Stimulated activated CD8-positive, alpha-beta memory T cell treated with anti-CD3 and anti-CD28 coated beads, Interleukin-4, amount 100 ng/mL, for 48 hours (primary cell): ENCODE measurements at regions not wholly inside any gene's neighbourhood (a gene's known extent, or its start where the extent isn't known, plus 50 kb on each side); places are given as distances from the start of the nearest gene placed in this dataset.
"Not testable (repeated sequence)": the region's sequence is repeated elsewhere in the genome, so short reads cannot be mapped to it uniquely, and the experiment has no call there.

Experiments used
- DNase-seq: peaks from one replicate; pipeline ENCODE4 v3.0.0-alpha.2; 2020

DNA sequence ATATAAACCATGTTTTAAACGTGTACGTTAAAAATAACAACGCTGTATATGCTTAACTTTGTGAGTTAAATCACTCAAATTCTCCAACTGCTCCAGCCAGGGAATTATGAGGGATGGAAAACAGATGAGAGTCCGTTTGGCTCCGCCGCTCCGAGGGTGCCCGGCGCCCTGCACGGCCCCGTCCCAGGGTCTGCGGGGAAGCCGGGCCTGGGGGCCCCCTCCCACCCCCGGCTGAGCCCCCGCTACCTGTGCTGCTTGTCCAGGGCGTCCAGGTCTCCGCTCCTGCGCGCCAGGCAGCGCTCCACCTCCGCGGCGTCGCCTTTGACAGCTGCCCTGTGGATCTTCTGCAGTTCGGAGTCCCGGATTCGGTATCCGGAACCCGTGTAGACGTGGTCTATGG lies 415.5 kb downstream of the FOXD4L4 start:
- DNase-seq, result not testable (repeated sequence)

DNA sequence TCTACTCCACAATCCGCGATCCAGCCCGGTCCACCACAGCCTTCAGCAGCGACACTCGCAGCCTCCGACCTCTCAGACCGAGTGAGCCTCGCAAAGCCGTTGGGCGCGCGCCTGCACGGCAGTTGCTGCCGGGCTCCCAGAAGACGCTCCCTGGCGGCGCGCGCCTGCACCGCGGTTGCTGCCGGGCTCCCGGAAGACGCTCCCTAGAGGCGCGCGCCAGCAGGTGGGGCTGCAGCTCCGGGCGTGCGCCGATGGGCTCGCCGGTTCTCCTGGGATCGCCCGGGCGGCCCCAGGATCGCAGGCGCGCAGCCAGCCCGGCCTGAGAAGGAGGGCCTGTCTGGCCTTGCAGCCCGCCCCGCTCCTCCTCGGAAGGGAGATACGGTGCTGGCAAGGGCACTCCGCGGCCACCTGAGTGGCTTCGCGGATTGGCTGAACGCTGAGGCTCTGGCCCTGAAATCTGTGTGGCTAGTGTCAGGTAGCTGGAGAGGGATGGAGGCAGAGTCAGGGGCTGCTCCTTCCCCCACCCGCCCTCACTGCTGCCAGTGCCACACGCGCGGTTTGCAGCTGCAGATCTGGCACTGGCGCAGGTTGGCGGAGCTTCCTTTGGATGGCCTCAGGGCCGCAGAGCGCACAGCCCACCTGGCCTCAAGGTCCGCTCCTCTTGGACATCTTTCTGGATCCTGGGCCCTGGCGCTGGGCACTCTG lies 416.2 kb downstream of the FOXD4L4 start:
- DNase-seq, result peak; percentile 64

DNA sequence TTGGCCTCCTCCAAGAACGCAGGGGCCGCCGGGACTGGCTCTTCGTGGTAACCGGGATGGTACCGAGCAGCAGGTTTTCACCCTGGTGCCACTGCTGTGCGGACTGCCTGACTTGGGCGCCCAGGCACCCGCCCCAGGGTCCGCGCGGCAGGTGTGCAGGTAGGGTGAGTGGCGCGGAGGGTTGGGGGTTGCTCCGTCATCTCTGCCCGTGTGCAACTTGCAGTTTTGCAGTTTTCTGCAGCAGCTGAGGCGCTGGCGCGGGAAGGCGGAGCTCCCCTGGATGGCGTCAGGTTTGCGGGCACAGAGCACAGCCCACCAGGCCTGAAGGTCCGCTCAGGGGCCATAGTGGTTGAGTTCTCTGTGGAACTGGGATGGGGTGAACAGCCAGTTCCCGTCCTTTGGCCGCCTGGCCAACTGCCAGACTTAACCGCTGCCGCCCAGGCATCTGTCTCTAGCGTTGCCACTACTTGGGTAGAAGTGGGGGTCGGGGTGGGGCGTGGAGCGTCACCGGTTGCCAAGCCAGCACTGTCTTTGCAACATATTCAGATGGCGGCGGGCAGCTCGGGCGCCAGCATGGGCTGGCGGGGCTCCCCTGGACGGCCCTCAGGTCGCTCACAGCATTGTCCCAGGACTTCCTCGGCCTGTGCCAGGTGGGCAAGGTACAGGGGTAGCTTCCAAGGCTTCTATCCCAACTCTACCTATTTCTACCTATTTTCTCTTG lies 417.2 kb downstream of the FOXD4L4 start:
- not testable (repeated sequence) for DNase-seq

DNA sequence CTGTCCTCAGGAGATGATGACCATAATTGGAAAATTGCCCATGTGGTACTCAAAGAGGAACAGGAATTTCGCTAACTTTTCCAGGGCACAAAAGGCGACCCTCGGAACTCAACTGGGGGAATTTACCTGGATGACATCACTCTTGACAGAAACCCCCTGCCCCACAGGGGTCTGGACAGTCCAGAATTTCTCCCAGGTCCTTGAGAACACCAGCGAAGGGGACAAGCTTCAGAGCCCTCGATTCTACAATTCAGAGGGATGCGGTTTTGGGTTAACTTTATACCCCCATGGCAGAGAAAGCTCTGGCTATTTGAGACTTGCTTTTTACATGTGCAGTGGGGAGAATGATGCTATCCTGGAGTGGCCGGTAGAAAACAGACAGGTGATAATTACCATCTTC lies 445.4 kb downstream of the FOXD4L4 start:
- not testable (repeated sequence) for DNase-seq

DNA sequence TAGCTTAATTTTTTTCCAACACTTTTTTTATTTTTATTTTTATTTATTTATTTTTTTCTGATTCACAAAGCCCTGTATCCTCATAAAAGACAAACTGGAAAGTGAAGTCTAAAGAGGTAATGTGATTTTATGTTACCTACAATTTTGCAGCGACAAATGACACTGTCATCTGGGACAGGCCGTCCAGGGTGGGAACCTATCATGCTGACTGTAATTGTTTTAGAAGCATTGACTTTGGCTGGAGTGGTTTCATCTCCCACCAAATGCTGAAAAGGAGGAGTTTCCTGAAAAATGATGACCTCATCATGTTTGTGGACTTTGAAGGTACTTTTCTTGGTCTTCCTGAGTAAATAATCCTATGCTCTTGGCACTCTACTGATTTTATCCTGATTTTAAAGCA lies 446.7 kb downstream of the FOXD4L4 start:
- not testable (repeated sequence) for DNase-seq

DNA sequence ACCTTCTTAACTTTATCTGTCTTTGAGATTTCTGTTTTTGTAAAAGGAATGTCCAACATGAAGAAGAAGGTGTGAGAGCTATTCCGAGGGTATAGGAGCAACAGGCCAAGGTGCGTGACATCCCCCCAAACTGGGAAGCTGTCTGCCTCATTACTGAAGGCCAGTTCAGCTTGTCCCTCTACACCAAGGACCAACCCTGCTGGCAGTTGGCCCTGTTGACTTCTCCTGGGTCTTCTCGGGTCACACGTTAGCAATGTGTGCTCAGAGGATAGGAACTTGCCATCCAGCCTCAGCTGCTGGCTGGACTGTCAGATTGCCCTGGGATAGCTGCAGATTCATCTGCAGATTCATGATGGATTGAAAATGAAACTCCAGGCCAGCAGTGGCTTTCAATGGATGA lies 460.3 kb downstream of the FOXD4L4 start:
- DNase-seq, result not testable (repeated sequence)

DNA sequence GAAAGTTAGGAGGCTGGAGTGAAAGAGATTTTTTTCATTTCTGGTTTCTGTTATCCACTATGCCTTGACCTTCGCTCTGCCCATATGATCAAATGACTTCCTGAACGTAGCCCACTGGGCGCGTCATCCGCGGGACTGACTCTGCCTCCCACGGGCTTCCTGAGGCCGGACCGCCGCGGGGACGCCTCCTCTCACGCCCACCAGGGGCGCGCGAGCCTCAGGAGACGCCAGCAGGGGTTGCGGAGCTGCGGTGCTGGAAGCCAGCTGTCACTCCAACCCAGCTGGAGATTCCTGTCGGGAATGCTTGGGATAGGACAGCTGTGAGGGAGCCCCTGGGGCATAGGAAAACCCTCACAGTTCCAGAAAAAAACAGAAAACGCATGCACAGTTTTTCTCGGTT lies 461.5 kb downstream of the FOXD4L4 start:
- not testable (repeated sequence) for DNase-seq

DNA sequence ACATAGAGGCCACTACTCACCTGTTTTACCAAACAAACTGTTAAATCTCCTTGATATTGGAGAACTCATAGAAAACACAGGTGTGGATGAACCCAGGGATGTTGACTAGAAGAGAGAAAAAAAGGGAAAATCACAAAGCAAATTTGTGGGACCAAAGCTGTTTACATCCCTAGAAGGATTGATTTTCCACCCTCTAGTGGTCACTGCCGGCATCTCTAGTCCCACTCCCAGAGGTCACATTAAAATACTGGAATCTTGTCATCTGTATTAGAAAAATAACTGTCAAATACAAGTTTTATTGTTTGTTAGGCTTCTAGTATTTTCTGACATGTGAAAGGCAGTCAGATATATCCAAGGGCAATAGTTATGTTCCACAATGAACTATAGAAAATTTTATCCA lies 469.7 kb downstream of the FOXD4L4 start:
- DNase-seq, result not testable (repeated sequence)

DNA sequence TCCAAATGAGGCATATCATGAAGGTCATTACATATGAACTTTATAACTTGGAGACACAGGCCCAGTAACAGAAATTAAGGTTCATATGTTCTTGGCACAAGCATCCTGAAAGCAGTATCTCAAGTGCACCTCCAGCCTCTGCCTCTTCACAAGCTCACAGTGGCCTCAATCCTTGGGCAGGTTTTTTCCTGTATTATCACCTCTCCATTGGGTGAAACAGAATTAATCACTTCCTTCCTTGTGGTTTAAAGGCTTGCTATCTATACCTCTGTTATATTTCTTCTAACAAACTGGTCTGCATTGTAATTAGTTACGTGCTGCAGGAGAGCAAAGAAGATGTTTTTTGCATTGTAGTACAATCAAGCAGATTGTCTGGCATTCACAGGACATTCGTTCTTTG lies 471.0 kb downstream of the FOXD4L4 start:
- not testable (repeated sequence) for DNase-seq

DNA sequence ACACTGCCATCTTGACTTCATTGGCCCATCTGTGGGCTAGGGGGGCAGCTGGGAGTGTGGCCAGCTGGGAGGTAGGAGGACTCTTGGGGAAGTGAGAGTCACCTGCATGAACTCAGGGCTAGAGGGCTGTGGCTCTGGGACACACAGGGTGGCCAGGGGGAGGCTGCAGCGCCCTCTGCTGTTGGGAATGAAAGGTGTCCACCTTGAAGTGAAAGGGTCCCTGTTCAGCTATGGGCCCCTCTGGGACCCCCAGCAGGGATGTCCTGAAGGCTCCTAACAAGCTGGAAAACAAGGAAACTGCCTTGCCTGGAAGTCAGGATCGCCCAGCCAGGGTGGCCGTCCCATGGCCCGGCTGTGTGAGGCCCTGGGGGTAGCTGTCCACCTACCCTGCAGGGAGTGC lies 507.8 kb downstream of the FOXD4L4 start:
- DNase-seq, result peak; percentile 34

DNA sequence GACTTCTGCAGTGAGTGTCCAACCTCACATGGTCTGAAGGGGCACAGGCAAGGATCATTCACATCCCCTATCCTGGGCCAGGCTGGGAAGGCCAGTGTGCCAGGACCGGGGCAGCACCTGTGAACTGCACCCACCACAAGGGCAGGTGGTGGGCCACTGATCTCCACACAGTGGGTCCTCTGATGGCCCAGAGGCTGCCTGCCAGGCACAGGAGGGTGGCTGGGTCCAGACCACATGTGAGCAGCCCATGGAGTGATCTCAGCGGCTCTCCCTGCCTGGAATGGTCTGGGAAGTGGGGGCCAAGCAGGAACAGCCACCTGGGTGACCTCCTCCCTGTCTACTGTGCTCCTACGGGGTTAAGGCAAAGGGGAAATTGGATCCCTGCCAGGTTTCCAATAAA lies 508.5 kb downstream of the FOXD4L4 start:
- not testable (repeated sequence) for DNase-seq

DNA sequence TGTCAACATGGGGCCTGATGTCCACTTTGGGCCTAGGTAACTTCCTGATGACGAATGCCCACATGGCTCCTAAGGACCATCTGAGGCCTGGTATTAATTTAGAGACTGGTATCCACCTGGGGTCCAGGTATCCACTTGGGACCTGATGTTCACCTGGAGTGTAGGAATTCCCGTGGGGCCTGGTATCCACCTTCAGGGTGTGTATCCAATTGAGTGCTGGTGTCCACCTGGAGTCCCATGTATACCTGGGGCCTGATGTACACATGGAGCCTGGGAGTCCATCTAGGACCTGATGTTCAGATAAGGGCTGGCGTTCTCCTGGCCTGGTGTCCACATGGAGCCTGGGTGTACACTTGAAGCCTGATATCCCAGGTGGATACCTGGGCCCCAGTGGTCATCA lies 520.6 kb downstream of the FOXD4L4 start:
- DNase-seq, result not testable (repeated sequence)

DNA sequence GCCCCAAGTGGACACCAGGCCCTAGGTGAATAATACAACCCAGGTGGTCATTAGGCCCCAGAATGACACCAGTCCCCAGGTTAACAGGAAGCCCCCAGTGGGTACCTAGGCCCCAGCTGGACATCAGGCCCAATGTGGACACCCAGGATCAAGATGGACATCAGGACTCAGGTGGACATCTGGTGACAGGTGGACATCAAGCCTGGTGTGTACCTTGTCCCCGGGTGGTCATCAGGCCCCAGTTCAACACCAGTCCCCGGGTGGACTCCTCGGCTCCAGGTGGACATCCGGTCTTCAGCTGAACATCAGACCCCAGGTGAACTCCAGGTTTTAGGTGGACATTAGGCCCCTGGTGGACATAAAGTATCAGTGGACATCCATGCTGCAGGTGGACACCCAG lies 524.6 kb downstream of the FOXD4L4 start:
- DNase-seq, result not testable (repeated sequence)

DNA sequence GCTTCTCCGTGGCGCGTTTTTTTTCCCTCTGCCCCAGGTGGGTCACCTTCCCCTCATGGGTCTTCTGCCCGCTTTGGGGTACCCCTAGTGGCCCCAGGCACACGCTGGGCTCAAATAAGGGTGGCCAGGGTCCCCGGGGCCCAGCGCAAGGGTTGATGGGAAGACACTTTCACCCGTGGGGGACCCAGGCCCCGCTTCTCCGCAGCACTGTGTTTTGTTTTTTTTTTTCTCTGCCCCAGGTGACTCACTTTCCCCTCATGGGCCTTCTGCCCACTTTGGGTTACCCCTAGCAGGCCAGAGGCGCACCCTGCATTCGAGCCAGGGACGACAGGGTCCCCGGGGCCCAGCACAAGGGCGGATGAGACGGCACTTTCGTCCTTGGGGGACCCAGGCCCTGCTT lies 526.7 kb downstream of the FOXD4L4 start:
- not testable (repeated sequence) for DNase-seq

DNA sequence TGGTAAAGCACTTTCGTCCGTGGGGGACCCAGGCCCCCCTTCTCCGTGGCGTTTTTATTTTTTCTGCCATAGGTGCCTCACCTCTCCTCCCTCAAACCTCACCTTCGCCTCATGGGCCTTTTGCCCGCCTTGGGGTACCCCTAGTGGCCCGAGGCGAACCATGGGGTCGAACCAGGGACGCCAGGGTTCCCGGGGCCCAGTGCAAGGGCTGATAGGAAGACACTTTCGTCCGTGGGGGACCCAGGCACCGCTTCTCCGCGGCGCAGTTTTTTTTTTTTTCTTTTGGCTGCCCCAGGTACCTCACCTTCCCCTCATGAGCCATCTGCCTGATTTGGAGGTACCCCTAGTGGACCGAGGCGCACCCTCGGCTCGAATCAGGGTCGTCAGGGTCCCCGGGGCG lies 527.8 kb downstream of the FOXD4L4 start:
- DNase-seq, result not testable (repeated sequence)

DNA sequence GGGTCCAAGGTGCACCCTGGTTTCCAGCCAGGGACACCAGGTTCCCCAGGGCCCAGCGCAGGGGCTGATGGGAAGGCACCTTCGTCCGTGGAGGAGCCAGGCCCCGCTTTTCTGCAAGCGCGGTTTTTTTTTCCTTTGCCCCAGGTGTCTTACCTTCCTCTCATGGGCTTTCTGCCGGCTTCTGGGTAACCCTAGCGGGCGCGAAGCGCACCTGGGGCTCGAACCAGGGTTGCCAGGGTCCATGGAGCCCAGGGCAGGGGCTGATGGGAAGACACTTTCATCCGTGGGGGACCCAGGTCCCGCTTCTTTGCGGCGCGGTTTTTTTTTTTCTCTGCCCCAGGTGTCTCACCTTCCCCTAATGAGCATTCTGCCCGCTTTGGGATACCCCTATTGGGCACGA lies 529.3 kb downstream of the FOXD4L4 start:
- not testable (repeated sequence) for DNase-seq

DNA sequence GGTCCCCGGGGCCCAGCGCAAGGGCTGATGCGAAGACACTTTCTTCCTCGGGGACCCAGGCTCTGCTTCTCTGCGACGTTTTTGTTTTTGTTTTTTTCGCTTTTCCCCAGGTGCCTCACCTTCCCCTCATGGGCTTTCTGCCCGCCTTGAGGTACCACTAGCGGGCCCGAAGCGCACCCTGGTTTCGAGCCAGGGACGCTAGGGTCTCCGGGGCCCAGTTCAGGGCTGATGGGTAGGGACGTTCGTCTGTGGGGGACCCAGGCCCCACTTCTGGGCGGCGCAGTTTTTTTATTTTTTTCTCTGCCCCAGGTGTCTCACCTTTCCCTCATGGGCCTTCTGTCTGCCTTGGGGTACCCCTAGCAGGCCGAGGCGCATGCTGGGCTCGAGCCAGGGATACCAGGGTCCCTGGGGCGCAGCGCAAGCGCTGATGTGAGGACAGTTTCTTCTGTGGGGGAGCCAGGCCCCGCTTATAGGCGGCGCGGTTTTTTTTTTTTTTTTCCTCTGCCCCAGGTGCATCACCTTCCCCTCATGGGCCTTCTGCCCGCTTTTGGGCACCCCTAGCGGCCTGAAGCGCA lies 530.0 kb downstream of the FOXD4L4 start:
- DNase-seq, result not testable (repeated sequence)

DNA sequence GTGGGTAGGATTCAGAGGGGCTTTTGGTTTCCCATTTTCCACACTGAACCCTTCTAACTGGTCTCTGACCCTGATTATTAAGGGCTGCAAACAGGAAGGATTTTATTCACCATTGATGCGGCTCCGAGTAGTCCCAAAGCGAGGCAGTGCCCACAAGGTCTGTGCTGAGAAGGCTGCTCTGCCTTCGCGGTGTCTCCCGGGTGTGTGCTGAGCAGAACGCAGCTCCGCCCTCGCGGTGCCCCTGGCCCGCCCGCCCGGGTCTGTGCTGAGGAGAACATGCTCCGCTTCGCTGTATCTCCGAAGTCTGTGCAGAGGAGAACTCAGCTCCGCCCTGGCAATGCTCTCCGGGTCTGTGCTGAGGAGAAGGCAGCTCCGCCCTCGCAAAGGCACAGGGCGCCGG lies 530.7 kb downstream of the FOXD4L4 start:
- DNase-seq, result peak; percentile 40

DNA sequence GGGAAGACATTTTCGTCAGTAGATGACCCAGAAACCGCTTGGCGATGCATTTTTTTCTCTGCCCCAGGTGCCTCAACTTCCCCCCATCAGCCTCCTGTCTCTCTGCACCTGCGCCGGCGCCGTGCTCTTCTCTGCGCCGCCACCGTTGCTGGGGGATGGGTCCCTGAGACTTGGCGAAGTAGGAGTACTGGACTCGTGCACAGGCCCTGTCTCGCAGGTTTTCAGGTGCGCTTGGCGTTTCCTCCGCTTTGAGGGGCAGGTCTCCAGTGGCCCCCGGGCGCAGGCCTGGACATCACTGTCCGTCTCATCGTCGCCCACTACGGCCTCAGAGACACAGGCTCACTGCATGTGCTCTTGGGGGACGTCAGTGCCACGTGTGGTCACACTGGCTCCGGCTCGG lies 532.1 kb downstream of the FOXD4L4 start:
- not testable (repeated sequence) for DNase-seq

DNA sequence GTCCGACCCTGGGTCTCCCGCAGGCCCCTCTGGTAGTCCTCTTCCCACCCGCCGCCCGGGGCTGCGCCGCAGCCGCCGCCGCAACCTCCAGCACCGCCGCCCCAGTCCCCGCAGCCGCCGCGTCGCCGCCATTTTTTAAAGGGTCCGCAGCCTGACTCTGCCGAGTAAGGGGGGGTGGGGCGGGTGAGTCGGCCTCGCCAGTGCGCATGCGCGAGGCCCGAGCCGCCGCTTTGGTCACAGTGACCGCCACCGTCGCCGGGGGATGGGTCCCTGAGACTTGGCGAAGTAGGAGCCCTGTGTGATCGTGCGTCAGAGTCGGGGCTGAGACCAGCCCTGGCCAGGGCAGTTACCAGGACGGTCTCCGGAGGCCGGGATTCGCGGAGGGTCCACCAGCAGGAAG lies 532.8 kb downstream of the FOXD4L4 start:
- DNase-seq, result peak; percentile 80

DNA sequence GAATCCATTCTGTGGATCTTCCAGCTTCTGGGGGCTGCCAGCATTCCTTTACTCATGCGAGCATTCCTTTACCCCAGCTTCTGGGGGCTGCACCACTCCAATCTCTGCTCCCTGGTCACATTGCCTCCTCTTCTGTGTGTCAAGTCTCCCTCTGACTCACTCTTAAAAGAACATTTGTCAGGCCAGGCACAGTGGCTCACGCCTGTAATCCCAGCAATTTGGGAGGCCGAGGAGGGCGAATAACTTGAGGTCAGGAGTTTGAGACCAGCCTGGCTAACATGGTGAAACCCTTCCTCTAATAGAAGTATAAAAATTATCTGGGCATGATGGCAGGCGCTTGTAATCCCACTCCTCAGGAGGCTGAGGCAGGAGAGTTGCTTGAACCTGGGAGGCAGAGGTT lies 541.9 kb downstream of the FOXD4L4 start:
- not testable (repeated sequence) for DNase-seq
